Left renal pelvis (tissue), 4 donors: ENCODE measurements at regions not wholly inside any gene's neighbourhood (a gene's known extent, or its start where the extent isn't known, plus 50 kb on each side); places are given as distances from the start of the nearest gene placed in this dataset.
"Not testable (repeated sequence)": the region's sequence is repeated elsewhere in the genome, so short reads cannot be mapped to it uniquely, and the experiment has no call there.

Experiments used
- DNase-seq, 4 donors: peaks; one replicate each; pipeline ENCODE4 v3.0.0-alpha.2; 2013; ENCODE audit warnings: low read depth in 4 of 4, low spot score in 3 of 4

DNA sequence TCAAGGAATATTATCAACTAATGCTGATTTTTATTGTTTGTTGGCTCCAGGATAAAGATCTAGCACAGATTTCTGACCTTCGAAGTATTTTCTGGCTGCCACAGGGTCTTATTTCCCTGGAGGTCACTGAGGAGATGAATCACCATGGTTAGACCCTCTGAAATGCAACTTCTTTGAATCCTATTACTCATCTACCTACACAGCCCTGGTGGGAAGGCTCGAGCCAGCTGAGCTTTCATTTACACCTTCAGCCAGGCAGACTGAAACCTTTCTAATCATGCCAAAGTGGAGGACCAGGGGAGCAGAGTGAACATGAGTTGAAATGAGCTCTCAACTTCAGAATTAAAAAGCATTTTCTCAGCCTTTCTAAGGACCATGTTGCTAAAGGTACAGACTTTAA is 130.5 kb downstream of the SMIM20 start:
- DNase-seq = no peak

GRCh38 chr4:26044983-26045382 is 131.0 kb downstream of the SMIM20 start:
- DNase-seq = no peak

GRCh38 chr4:26047795-26048194 is 133.8 kb downstream of the SMIM20 start:
- DNase-seq = no peak

- peak in 1 of 4 donors; percentile 36 for DNase-seq
These were observed 134.4 kb downstream of the SMIM20 start for GRCh38 chr4:26048378-26048882.

DNA sequence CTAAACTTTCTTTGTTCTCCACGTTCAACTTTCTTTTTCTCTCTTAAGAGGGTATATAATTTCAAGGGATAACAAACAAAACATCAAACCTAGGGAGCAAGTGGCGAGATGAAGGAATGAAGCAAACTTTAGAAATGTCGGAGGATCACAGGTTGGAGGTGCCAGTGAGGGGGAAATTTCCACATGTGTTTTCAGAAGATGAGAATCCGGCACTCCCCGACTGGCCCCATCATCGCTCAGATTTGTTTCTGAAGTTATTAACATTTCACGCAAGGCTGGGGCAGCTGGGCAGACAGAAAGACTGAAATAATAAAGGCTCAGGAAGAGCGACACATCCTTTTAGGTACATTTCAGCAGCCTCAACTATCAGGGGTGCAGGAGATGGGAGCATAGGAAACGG is 134.9 kb downstream of the SMIM20 start:
- DNase-seq = no peak

GRCh38 chr4:26049447-26049846 is 135.4 kb downstream of the SMIM20 start:
- DNase-seq = no peak

- DNase-seq = no peak
These were observed 136.2 kb downstream of the SMIM20 start for GRCh38 chr4:26050212-26050643.

GRCh38 chr4:26050671-26051070 is 136.7 kb downstream of the SMIM20 start:
- DNase-seq = no peak

GRCh38 chr4:26051240-26051639 is 137.2 kb downstream of the SMIM20 start:
- no peak for DNase-seq

- DNase-seq = no peak
These were observed 138.9 kb downstream of the SMIM20 start for GRCh38 chr4:26052663-26053541.

DNA sequence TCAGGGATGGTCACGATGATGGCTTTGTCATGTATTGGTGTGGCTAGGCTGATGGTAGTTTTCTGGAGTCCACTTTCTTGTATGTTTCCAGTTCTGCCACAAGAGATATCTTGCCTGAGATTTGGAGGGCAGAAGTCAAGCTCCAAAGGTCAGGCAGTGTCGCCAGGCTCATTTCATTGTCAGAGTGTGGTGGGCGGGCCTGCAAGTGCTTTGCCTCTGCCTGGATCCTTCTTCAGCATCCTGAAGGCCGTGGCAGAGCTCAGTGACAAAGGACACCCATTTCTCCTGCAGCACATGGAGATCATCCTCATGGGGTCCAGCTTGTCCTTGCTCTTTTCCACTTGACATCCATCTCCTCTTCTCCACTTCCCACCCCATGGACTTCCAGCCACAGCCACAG is 139.7 kb downstream of the SMIM20 start:
- DNase-seq = no peak

GRCh38 chr4:26055855-26056254 is 141.8 kb downstream of the SMIM20 start:
- DNase-seq = no peak

DNA sequence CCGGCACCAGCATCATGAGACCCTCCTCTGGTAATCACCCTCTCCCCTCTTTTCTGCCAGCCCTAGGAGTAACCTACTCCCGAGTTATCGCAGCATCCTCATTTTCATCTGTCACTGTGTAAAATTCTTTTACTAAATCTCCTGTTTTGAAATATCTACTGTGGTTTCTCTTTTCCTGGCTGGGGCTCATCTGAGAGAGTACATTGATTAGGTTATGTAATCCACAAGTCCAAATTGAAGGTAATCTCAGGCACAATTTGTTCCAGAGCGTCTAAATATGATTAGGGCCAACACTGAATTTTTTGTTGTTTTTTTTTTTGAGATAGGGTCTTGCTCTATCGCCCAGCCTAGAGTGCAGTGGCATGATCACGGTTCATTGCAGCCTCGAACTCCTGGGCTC is 142.4 kb downstream of the SMIM20 start:
- no peak for DNase-seq

- not testable (repeated sequence) for DNase-seq
These were observed 143.8 kb downstream of the SMIM20 start for GRCh38 chr4:26057839-26058238.

GRCh38 chr4:26058537-26058936 is 144.5 kb downstream of the SMIM20 start:
- no peak for DNase-seq

- DNase-seq = no peak
These were observed 145.6 kb downstream of the SMIM20 start for GRCh38 chr4:26059391-26060154.

DNA sequence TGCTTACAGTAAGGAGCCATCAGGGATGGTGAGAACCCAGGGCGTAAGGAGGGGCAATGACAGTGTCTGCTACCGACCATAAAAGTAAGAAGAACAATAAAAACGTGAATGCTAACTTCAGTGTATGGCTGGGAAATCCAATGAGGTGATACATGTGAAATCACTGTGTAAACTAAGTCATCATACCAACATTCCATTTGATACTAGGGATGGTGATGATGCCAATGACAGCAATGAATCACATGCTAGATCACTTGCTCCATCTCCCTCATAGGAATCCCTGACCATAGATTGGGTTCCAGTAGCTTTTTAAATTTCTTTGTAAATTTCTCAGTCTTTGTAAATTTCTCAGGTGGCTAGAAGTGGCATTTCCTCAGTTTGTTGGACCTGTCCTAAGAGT is 146.3 kb downstream of the SMIM20 start:
- no peak for DNase-seq

DNA sequence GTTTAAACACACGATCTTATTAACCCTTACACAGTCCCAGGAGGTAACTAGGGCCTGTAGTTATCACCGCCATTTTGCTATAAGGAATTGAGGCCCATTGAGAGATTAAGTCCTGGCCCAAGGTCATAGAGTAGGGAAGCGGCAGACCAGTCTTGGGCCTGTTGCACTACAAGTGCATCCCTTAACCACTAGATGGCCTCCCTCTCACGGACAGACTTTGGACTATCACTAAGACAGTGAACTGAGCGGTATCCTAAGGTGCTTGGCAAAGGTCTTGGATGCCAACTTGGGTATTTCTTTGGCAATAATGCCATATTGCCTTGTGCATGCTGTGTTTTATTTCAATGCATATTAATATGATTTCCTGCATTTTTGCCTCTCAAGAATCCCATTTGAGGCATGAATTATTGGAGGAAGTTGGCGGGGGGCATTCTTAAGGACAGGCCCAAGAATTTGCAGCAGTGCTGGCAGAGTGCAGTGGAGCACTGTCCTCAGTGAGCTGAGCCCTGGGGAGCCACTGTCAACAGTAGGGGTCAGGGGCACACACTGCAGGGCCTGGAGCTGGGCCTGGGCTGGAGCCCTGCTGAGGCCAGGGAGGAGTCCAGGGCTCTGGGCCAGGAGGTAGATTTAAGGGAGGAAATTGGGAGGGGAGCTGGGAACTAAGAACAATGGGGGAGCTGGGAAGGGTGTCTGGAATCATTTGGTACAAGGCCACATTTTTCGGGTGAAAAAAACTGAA is 147.4 kb downstream of the SMIM20 start:
- no peak for DNase-seq

- DNase-seq = no peak
These were observed 148.2 kb downstream of the SMIM20 start for GRCh38 chr4:26062215-26062614.

DNA sequence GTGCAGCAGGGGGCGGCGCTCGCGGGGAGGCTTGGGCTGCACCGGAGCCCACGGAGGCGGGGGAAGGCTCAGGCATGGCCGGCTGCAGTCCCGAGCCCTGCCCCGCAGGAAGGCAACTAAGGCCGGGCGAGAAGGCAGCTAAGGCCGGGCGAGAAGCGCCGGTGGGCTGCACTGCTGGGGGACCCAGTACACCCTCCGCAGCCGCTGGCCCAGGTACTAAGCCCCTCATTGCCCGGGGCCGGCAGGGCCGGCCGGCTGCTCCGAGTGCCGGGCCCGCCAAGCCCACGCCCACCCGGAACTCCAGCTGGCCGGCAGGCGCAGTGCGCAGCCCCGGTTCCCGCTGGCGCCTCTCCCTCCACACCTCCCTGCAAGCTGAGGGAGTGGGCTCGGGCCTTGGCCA is 150.0 kb downstream of the SMIM20 start:
- DNase-seq = not testable (repeated sequence)

GRCh38 chr4:26065833-26066232 is 151.8 kb downstream of the SMIM20 start:
- no peak for DNase-seq
